ENCODE measurements at regions not wholly inside any gene's neighbourhood (a gene's known extent, or its start where the extent isn't known, plus 50 kb on each side); places are given as distances from the start of the nearest gene placed in this dataset.

DNA sequence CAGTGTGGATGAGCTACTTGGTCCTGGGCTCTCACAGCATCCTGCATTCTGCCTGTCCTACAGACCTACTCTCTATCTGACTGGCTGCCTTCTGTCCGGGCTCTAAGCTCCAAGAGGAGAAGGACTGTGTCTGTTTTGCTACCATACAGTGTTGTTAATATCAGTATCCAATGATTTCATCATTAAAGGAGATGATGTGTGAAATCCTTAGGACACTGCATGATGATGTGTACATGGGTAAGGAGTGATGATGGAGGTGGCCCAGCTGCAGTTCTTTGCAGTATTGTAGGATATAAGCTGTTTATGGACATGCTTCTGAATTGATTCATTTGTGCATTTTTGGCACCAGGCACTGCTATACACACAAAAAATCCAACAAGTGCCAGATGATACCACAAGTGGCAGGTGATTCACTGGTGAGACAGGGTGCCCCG lies 536.9 kb upstream of the CDH11 start:
- no peak for DNase-seq

DNA sequence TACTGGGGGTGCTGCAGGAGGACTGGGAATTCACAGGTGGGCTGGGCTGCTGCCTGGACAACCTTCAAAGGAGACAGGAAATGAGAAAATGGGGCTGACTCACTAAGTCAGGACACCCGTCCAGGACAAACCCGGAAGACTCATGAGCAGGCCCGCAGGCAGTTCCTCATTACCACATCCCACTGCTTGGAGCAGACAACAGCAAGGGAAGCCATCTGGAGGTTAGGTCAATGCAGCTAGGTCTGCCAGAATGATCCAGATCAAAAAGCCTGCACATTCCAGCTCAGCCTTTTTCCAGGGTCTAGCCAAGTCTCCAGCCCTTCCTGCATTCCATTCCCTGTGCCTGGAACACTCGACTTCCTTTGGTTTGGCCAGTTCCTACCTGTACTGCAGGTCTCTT lies 536.5 kb upstream of the CDH11 start:
- DNase-seq, result no peak

DNA sequence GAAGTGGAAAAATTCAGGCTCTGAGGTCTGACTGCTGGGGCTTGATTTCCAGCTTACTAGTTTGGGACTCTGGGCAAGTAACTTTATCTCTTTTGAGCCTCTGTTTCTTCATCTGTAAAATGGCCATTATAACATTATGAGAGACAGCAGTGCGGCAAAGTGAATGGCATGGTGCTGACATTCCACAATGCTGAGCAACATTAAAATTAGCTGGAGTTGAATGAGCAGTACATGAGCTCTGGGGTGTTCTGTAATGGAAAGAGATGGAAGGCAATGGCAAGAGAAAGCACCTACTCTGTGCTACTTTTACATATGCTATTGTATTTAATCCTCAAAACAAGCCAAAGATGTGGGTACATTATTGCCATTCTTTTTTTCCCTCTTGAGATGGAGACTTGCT lies 535.7 kb upstream of the CDH11 start:
- DNase-seq, result no peak

DNA sequence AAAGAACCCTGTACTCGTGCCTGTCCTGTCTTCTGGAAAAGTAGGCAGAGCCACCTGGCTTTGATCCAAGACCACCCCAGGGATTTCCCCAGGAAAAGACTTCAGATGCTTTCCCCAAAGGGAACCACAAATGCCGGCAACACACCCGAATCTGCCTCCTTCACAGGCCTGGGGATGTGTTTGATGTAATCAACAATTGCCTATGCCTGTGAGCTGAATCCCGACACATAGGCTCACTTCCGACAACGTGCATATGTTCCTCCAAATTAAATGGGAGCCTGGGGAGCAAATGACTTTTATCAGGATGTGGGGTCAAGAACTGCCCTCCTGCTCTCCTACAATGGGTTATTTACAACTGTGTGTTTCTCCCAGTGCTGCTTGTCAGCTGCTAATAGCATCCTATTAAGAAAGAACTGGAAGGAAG lies 535.2 kb upstream of the CDH11 start:
- no peak for DNase-seq

DNA sequence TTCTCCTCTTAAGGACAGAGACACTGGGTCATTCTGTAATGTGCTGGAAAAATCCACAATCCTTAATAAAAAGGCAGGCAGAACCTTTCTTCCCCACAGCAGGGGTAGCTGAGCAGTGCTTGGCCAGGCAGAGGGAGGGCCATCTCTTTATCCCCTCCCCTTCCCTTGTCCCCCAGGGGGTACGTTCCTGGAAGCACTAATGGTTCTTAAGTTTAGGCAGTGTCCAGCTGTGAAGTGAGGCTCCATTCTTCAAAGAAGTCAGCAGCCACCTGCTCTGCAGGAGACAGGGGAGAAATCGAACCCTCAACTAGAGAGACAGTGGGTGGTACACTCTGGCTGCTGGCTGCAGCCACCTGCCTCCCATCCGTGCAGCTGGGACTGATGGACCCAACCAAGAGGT lies 533.9 kb upstream of the CDH11 start:
- no peak for DNase-seq

DNA sequence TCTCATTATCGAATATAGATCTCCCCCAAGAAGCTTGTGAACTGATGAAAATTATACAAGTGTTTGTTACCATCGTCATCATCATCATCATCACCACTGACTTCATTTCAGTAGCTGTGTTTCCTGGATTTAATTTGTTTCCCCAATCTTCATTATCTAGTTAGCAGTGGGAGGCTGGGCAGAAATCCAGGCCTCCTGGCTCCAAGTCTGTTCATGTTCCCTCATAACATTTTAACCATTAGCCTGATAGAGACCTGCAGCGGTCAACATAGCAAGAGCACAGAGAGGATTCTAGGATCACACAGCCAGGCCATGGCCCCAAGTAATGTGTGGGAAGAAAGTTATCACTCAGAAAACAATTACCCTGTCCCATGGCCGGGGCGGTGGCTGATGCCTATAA lies 526.2 kb upstream of the CDH11 start:
- no peak for DNase-seq

DNA sequence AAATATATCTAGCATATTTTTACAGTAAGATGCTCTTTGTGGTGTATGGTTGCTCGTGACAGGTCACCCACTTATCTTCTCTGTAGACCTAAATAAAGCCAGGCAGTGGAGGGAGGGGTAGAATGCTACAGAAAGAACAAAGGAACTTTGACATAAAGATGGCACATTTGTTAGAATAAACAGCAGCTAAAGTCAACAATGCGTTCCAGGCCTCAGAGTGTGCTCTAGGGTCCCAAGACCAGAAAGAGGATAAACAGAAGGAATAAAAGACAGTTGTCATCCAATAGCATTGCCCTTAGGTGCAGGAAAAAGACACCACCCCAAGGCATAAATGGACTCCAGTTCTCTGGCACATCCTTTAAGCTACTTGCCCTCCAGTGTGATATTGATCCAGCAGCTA lies 523.0 kb upstream of the CDH11 start:
- no peak for DNase-seq

DNA sequence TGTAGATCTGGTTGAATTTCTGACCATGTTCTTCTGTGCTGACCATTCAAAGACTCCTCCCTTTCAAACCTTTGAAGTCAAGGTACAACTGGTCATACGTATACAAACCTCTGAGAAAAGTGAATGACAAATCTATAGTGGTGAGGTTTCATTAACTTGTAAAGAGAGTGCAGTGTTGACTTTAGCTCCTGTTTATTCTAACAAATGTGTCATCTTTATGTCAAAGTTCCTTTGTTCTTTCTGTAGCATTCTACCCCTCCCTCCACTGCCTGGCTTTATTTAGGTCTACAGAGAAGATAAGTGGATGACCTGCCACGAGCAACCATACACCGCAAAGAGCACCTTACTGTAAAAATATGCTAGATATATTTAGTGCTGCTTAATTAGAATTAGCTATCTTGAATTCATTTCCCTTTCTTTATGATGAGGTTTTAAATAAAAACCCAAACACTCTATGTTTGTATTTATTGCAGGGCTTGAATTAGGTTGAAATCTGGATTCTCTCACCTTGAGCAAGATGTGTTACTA lies 520.0 kb upstream of the CDH11 start:
- DNase-seq, result no peak

DNA sequence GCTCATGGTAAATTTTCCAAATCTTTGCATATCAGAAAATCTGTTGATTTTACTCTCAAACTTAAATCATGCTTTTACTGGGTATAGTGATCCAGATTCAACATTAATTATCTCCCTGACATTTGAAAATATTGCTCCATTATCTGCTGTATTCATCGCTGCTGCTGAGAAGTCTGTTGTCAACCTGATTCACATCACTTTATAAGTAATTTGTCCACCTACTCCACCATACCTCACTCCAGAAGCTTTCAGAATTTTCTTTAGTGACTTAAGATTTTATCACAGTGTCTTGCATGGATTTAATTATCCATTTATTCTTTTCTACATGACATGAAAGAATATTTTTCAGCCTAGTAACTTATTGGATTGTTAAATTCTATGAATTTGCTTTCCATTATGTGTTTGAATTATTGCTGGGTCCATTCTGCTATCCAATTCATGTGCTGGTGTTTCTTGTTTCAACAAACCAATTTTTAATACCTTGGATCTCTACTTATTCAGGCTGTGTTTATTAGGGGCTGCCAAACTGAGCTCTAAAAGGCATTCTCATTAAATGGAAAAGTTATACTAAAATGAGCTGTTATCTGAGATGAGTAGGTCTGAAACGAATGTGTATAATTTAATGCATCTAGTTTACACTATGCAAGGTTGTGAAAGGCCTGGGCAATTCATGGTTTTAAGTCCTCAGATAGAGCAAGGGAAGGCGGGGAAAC lies 519.3 kb upstream of the CDH11 start:
- DNase-seq, result no peak

DNA sequence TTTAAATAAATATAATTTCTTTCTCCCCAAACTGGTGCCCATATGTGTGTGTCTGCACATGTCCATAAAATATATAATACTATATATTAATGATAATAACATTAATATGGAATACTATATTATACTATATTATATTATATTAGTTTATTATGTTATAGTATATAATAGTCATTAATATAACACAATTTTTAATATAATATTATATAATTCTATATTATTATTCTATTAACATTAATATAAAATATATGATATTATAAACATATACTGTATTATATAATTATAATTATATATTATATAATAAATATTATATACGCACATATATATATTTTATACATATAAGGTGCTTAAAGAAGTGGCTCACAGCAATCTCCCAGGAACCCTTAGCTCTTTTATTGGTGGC lies 513.0 kb upstream of the CDH11 start:
- no peak for DNase-seq

DNA sequence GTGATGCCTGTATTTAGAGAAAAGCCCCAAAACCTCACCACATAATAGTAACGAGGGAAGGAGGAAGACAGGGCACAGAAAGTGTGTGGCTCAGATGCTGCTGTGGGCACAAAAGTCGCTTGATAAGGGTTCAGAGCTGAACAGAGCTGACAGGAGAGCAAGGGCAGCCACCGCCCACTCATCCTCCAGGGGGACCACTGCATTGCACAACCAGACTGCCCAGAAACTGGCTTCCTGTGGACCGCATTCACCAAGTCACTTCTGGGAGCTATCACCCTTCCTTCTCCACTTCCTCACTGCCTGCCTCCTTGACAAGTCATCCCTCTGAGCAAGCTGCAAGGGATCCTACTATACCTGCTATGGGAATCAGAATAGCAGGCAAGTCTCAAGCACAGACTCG lies 512.4 kb upstream of the CDH11 start:
- DNase-seq, result no peak

DNA sequence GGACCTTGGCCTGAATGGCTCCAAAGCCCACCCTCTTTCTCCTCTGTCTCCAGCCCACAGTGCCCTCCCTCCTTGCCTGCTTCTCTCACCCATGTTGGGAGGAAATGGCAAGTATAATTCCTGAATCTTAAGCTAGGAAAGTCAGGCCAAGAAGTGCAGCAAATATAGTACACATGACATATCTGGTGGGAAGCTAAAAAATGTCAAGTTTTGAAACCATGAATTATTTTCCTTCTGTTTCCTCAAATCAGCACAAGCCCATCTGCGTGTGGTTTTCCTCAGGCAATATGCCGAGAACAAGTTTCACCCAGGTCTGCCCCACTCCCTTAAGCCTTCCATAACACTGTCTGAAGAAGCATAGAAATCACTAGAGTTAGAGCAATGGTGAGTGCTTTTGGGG lies 502.8 kb upstream of the CDH11 start:
- DNase-seq, result no peak

DNA sequence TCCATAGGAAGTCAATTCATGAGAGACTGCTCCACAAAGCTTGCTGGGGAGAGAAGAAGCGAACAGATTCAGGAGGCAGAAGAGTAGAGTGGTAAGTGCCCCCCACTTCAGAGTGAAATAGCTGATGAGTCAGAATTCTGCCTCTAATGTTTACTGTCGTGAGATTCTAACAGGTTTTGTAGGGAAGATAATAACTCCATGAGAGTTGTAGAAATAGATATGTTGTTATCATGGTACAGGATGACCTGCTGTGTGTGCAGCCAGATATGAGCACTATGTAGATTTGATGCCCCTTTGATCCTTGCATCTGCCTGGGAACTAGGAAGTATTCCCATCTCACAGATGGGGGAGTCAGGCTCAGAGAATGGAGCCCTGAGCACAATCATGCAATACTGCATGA lies 502.4 kb upstream of the CDH11 start:
- DNase-seq, result no peak

DNA sequence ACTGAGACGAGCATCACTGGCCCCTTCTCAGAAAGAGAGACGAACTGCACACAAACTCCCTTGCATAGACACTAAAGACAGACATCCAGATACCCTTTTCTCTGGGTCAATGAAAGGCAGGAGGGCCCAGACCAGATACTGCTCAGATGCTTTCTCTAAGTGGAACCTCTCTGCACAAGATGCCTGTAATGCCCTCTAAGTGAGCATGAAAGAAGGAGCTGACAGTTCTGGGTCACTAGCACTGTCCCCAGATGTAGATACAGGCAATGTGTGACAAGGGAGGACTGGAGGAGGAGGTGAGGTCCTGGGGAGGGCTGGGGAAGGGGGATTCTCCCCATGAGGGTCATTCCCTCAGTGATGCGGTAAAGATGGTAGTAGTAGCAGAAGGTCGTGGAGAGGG lies 501.0 kb upstream of the CDH11 start:
- DNase-seq, result no peak

DNA sequence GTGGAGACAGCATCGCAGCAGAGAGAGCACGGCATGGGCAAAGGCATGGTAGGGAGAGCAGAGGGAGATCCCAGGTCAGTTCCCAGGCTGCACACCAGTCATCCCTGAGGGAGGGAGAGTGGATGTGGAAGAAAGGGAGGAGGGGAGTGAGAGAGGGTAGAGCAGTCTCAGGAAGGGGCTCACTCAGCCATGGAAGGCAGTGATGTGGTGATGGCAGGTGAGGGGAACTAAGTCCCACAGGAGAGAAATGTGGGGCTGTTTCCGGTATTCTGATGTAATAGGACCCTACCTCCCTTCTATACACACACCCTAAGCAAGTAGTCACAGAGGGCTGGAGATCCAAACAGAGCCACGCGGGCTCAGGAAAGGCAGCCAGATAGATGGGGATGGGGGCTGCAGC lies 500.3 kb upstream of the CDH11 start:
- DNase-seq, result no peak

DNA sequence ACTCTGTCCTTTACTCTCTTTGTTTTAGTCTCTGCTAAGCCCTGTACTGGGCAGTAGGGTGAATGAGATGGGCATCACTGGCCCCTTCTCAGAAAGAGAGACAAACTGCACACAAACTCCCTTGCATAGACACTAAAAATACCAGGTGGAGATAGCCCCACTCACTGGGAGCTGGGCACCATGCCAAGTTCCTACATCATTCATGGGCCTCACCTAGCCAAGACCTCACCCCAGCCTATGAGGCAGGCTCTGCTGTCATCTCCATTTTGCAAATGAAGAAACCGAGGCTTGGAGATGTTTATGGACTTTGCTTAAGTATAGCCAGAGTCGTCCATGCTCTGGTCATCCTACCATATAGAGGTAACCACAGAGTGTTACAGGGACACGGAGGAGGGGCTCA lies 499.8 kb upstream of the CDH11 start:
- no peak for DNase-seq

DNA sequence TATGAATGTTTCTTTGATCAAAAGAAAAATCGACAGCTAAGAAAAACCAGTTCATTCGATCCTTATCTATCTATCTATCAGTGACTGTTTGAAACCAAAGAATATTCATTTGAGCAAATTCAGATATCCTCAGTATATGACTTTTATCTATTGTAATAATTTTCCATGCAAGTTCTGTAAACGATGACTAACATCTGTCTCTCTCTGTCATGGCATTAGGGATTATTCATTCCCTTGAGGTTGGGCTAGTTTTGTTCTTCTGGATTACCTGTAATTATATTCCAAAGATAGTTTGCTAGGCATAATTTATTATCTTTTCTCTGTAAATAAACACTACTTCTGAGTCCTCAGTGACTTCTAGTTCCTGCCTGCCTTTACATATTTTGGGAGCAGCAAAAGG lies 497.7 kb upstream of the CDH11 start:
- DNase-seq, result no peak

DNA sequence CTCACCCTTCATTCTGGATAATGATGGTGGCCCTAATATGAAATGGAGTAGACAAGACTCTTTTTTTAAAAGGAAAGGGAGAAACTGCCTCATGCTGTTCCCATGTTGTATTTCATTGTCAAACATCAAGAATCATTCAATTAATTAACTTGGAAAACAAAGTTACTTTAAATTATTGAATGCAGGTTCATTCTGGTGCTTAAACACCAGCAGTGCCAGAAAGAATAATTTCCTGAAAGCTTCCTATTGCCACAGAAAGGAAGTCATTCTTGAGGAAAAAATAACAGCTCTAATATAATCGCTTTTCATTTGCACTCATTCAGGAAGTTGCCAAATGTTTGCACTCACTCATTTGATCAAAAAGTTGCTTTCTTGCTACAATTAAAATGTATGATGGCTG lies 497.1 kb upstream of the CDH11 start:
- DNase-seq, result no peak

DNA sequence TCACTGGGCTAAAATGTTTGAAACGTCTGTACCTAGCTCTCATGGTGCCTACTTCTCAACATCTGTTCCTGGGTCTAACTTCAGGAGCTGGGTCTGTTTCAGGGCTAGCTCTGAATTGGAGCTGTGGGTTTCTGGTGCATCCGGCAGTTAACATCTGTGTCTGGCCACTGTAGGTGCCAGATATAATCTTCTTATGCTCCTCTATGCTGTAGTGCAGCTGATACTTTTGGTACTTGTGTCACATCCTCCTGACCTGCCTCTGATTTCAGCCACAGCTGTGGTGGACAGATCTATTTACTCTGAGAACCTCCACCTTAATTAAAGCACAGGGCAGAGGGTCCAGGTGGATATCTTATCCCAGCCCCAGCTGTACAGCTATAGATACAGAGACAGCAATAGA lies 496.5 kb upstream of the CDH11 start:
- DNase-seq, result no peak

DNA sequence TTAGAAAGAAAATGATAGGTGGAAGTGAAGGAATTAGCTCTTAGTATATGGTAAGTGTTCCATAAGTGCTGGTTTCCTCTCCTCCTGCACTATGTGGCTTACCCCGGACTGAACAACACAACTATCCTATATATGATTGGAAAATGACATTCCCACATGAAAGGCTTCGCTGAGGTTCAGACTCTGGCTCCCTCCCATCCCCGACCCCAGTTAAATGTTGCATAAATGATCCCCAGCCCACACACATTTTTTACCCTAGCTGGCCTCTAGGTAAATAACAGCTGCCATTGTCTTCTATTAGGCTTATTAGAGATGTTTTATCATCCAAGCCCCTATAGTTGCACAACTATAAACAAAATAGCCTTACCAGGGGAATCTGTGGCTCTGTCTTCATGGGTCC lies 495.6 kb upstream of the CDH11 start:
- DNase-seq, result no peak

DNA sequence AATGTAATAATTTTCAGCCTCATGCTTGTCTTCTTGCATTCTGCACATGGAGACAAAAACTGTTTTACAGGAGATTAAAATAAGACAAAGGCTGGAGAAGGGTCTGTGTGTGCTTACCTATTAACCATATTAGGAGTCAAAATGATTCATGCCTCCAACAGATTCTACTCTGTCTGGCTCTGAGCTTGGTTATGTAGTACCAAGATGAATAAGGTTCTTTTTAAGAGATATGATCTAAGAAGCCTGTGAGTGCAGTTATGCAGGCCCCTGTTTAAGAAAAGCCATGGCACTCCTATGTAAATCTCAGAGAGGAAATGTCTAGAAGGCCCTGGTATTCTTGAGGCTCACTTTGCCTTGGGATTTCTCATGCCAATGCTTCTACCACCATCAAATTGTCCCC lies 486.6 kb upstream of the CDH11 start:
- DNase-seq, result no peak

DNA sequence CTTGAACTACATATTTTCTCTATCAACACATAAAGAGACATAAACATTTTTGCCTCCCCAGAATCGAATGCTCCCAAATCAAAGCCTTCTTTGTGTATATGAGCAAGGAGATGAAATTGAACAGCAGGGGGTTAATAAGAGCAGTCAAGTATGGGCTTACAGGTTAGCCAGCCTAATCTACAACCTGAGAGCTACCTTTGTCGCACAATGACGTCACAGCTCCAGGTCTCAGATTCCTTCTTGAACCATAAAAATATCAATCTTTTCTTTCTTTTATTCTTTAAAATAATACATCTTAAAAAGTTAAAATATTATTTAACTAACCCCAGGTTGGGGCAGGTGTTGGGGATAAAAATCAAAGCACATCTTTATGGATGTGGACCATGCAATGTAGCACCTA lies 482.9 kb upstream of the CDH11 start:
- DNase-seq, result no peak

DNA sequence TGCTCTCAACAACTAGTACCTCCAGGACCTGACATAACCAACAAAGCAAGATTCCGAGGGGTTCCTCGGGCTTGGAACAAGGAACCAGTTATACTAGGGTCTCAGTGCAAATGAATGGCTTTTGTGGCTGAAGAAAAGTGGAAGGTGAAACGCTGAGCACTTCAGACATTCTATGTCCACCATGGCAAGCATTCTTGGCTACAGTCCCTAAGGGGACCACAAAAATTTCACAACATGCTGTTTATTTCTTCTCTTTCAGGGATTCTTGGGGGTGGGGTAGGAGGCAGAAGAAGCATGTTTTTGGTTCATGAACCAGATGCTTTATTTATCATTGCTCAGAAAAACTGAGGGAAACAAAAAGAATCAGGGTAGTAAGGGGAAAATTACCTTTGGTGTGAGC lies 479.9 kb upstream of the CDH11 start:
- no peak for DNase-seq

DNA sequence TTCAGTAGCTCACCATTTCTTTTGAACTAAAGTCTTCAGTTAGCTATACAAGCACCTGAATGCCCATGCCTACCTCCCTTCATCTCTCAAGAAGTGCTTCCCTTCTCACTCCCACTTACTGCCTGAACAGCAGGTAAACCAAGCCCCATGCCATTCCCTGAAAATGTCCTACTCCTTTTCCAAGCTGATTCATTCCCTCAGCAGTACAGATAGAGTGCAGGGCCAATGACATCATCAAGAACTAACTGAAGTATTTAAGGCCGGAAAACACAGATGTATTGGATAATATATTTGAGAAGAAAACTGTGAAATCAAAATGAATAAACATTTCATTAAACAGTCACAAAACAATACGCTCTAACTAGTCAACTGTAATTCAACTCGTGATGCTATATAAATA lies 478.8 kb upstream of the CDH11 start:
- no peak for DNase-seq

DNA sequence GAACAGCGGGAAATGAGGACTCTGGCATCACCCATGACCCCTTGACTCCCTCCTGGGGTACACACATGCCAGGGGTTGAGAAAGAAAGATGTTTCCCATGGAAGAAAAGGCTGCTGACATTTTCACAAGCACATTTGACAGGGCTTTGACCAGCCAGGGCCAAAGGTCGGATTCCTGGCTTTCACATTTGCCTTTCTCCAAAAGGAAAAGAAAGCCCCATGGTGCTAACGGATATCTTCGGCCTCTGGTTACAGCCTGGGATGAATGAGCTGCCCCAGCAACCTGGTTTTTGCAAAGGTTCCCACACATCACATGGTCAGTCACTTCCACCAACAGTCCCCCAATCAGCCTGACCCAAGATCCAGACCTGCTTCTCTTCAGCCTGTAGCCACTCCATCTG lies 478.2 kb upstream of the CDH11 start:
- DNase-seq, result no peak

DNA sequence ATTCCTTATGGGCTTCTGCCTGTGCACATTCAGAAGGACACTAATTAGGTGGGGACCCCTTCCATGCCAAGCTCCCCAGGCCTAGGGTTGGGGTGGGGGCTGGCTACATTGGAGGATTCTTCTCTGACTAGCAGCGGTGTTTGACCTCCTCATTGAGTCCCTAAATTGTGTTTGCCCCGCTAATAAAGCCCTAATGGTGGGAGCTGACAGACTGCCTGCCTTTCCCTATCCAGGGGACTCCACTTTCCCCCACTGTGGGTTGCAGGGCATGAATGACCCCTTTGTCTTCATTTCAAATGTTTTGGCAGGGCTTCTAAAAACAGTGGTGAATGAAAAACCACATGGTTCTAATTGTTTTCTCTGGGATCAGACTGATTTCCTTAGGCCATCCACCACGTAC lies 476.8 kb upstream of the CDH11 start:
- DNase-seq, result no peak
